Right ventricle myocardium superior (tissue), 1 donor: ENCODE measurements at regions not wholly inside any gene's neighbourhood (a gene's known extent, or its start where the extent isn't known, plus 50 kb on each side); places are given as distances from the start of the nearest gene placed in this dataset.
"Not testable (repeated sequence)": the region's sequence is repeated elsewhere in the genome, so short reads cannot be mapped to it uniquely, and the experiment has no call there.

Experiments used
- ATAC-seq: fragments of 200-7000 bp; cut with Tn5 transposase; one replicate; pipeline ENCODE4 v1.9.1; 2020; ENCODE audit warnings: mild to moderate bottlenecking; ENCODE audit not compliant: poor library complexity
- DNase-seq: peaks from one replicate; pipeline ENCODE4 v3.0.0-alpha.2; 2020
- intact Hi-C: fragments of 100-400 bp; cut with DNase I; formaldehyde crosslinking; loops from one replicate; pipeline ENCODE4 v1.11.2; 2022
- donor health status: DM: no; HTN: yes; CAD: no; lungs with severe emphysema.

- ATAC-seq (no peak), DNase-seq (no peak)
- intact Hi-C loops: no loop called here
Observed at GRCh38 chr6:135555550-135555949, 58.0 kb upstream of the AHI1 start.

- intact Hi-C loops: no loop called here
- no peak for DNase-seq
Observed at GRCh38 chr6:135557582-135557981, 60.0 kb upstream of the AHI1 start.

GRCh38 chr6:135565605-135566004, 68.1 kb upstream of the AHI1 start:
- intact Hi-C loops, ATAC-seq, DNase-seq: not testable (repeated sequence)

More at GRCh38 chr6:135557582-135557981, 60.0 kb upstream of the AHI1 start:
- no peak for ATAC-seq

- ATAC-seq (no peak), DNase-seq (no peak)
- intact Hi-C loops: no loop called here
Observed at GRCh38 chr6:135566311-135567068, 69.0 kb upstream of the AHI1 start.

- ATAC-seq: no peak
- intact Hi-C loops: no loop called here
- no peak for DNase-seq
Observed at GRCh38 chr6:135567375-135568083, 70.0 kb upstream of the AHI1 start.

- DNase-seq: no peak
- ATAC-seq: peak; percentile 64
- intact Hi-C loops: no loop called here
Observed at GRCh38 chr6:135568379-135568778, 70.8 kb upstream of the AHI1 start.

- intact Hi-C loops: no loop called here
- ATAC-seq: no peak
- no peak for DNase-seq
Observed at GRCh38 chr6:135572051-135572450, 74.5 kb upstream of the AHI1 start.

GRCh38 chr6:135575629-135576028, 78.1 kb upstream of the AHI1 start:
- ATAC-seq (no peak), DNase-seq (no peak)
- intact Hi-C loops: no loop called here

GRCh38 chr6:135576055-135576454, 78.5 kb upstream of the AHI1 start:
- DNase-seq (no peak), ATAC-seq (peak; percentile 34)
- intact Hi-C loops: no loop called here

GRCh38 chr6:135577059-135577538, 79.6 kb upstream of the AHI1 start:
- ATAC-seq (no peak), DNase-seq (no peak)
- intact Hi-C loops: no loop called here

- DNase-seq (no peak), ATAC-seq (no peak)
- intact Hi-C loops: no loop called here
Observed at GRCh38 chr6:135578976-135579375, 81.4 kb upstream of the AHI1 start.

- no peak for ATAC-seq
- intact Hi-C loops: no loop called here
- no peak for DNase-seq
Observed at GRCh38 chr6:135581211-135581610, 83.7 kb upstream of the AHI1 start.

GRCh38 chr6:135583256-135583761, 85.8 kb upstream of the AHI1 start:
- intact Hi-C loops: no loop called here
- ATAC-seq (no peak), DNase-seq (no peak)

GRCh38 chr6:135586388-135586787, 88.8 kb upstream of the AHI1 start:
- ATAC-seq (no peak), DNase-seq (no peak)
- intact Hi-C loops: no loop called here

- ATAC-seq: no peak
Observed at GRCh38 chr6:135586844-135587243, 89.3 kb upstream of the AHI1 start.

GRCh38 chr6:135592276-135592675, 94.7 kb upstream of the AHI1 start:
- intact Hi-C loops: no loop called here
- no peak for ATAC-seq
- no peak for DNase-seq

More at GRCh38 chr6:135586844-135587243, 89.3 kb upstream of the AHI1 start:
- intact Hi-C loops: no loop called here
- no peak for DNase-seq

- intact Hi-C loops: no loop called here
- DNase-seq (no peak), ATAC-seq (no peak)
Observed at GRCh38 chr6:135594000-135594399, 96.5 kb upstream of the AHI1 start.

GRCh38 chr6:135600086-135600702, 102.7 kb upstream of the AHI1 start:
- DNase-seq: no peak

GRCh38 chr6:135600931-135601330, 103.4 kb upstream of the AHI1 start:
- ATAC-seq (no peak), DNase-seq (no peak)

More at GRCh38 chr6:135600086-135600702, 102.7 kb upstream of the AHI1 start:
- intact Hi-C loops: no loop called here
- ATAC-seq: no peak

More at GRCh38 chr6:135600931-135601330, 103.4 kb upstream of the AHI1 start:
- intact Hi-C loops: no loop called here
